Neutrophil (primary cell): ENCODE measurements at regions not wholly inside any gene's neighbourhood (a gene's known extent, or its start where the extent isn't known, plus 50 kb on each side); places are given as distances from the start of the nearest gene placed in this dataset.
A peak's percentile ranks its signal among the peaks of the same experiment; 100 is the strongest.

ENCODE experiments used
- H3K27ac ChIP-seq: fragments of 200-600 bp; sonication (generic); 2 replicates; pipeline ENCODE4 v1.5.1; 2016; ENCODE audit warnings: mild to moderate bottlenecking, moderate library complexity
- H3K27me3 ChIP-seq: fragments of 200-600 bp; sonication (generic); 2 replicates; pipeline ENCODE4 v1.6.0; 2016; ENCODE audit warnings: mild to moderate bottlenecking
- H3K36me3 ChIP-seq: fragments of 200-600 bp; sonication (generic); 2 replicates; pipeline ENCODE4 v1.5.1; 2017
- H3K4me1 ChIP-seq, 2 experiments: fragments of 200-600 bp in 1 of 2; sonication (generic) in 1 of 2; 1 replicate in 1 of 2; 2 replicates in 1 of 2; pipeline versions ENCODE4 v1.5.1 to v1.6.1; 2013 to 2016; ENCODE audit warnings: low read depth in 1 of 2, low read length in 1 of 2, mild to moderate bottlenecking in 1 of 2, moderate library complexity in 1 of 2; ENCODE audit not compliant: control insufficient read depth in 1 of 2, insufficient read depth in 1 of 2
- H3K4me3 ChIP-seq, 2 experiments: fragments of 200-600 bp in 1 of 2; sonication (generic) in 1 of 2; 1 replicate in 1 of 2; 2 replicates in 1 of 2; pipeline ENCODE4 v1.5.1; 2013 to 2016; ENCODE audit warnings: low read depth in 1 of 2, low read length in 1 of 2, mild to moderate bottlenecking in 1 of 2, moderate library complexity in 1 of 2
- H3K9me3 ChIP-seq: fragments of 200-600 bp; sonication (generic); 2 replicates; pipeline ENCODE4 v1.5.1; 2016
- CTCF ChIP-seq: fragments of 200-600 bp; sonication (generic); IDR thresholded peaks from 2 replicates; pipeline ENCODE4 v1.5.1; 2016; ENCODE audit warnings: antibody characterized with exemption

- H3K27me3 ChIP-seq: no peaks in the 10 kb centered on the region
- no peaks in the 10 kb centered on the region for H3K36me3 ChIP-seq
- H3K9me3 ChIP-seq: no peaks in the 10 kb centered on the region
- H3K27ac ChIP-seq: no peak overlapping the region
- peaks cover 11 to 27% of the 10 kb centered on the region in 2 experiments for H3K4me1 ChIP-seq
- H3K4me3 ChIP-seq: no peak overlapping the region
- TF ChIP-seq CTCF: no peak
These were observed 227.8 kb downstream of the UQCRFS1 start for GRCh38 chr19:28985201-28985600.

- TF ChIP-seq CTCF: no peak
- no peaks in the 10 kb centered on the region for H3K36me3 ChIP-seq
- no peaks in the 10 kb centered on the region for H3K27me3 ChIP-seq
- no peak overlapping the region for H3K27ac ChIP-seq
- H3K4me3 ChIP-seq: no peak overlapping the region
- no peaks in the 10 kb centered on the region for H3K9me3 ChIP-seq
- peaks cover 6 to 19% of the 10 kb centered on the region in 2 experiments for H3K4me1 ChIP-seq
These were observed 228.6 kb downstream of the UQCRFS1 start for GRCh38 chr19:28984315-28984714.

- H3K4me1 ChIP-seq: peaks cover 0 to 10% of the 10 kb centered on the region in 2 experiments
- H3K27ac ChIP-seq: peak overlapping the region; percentile 18
- no peaks in the 10 kb centered on the region for H3K36me3 ChIP-seq
- no peaks in the 10 kb centered on the region for H3K9me3 ChIP-seq
- no peak for TF ChIP-seq CTCF
- H3K4me3 ChIP-seq: no peak overlapping the region
- no peaks in the 10 kb centered on the region for H3K27me3 ChIP-seq
These were observed 229.5 kb downstream of the UQCRFS1 start for GRCh38 chr19:28983430-28983829.

GRCh38 chr19:28981994-28982393 is 231.0 kb downstream of the UQCRFS1 start:
- H3K27me3 ChIP-seq: no peaks in the 10 kb centered on the region
- no peak overlapping the region for H3K4me3 ChIP-seq
- H3K9me3 ChIP-seq: no peaks in the 10 kb centered on the region
- peaks cover 0 to 1% of the 10 kb centered on the region in 2 experiments for H3K4me1 ChIP-seq
- TF ChIP-seq CTCF: no peak
- H3K27ac ChIP-seq: no peak overlapping the region
- H3K36me3 ChIP-seq: no peaks in the 10 kb centered on the region

- no peaks in the 10 kb centered on the region for H3K36me3 ChIP-seq
- no peak overlapping the region for H3K4me3 ChIP-seq
- H3K4me1 ChIP-seq: no peaks in the 10 kb centered on the region
- H3K27me3 ChIP-seq: no peaks in the 10 kb centered on the region
- TF ChIP-seq CTCF: no peak
- no peak overlapping the region for H3K27ac ChIP-seq
- H3K9me3 ChIP-seq: no peaks in the 10 kb centered on the region
These were observed 231.4 kb downstream of the UQCRFS1 start for GRCh38 chr19:28981518-28981917.
